Kidney (tissue), 13 donors: ENCODE measurements at regions not wholly inside any gene's neighbourhood (a gene's known extent, or its start where the extent isn't known, plus 50 kb on each side); places are given as distances from the start of the nearest gene placed in this dataset.

ENCODE experiments used
- DNase-seq, 5 donors: peaks; one replicate each; pipeline ENCODE4 v3.0.0-alpha.2; 2013 to 2020
- FAIRE-seq: peaks from 2 replicates; lab custom pipeline; 2012; peaks lifted over from hg19 to GRCh38; lab: Jason Lieb, UNC
- H3K27ac ChIP-seq, 2 donors: one replicate each; pipeline ENCODE4 v1.7.0; 2013; ENCODE audit warnings: low read depth in 2 of 2, low read length in 2 of 2, inconsistent platforms in 1 of 2
- H3K27me3 ChIP-seq: one replicate; pipeline ENCODE4 v1.7.1; 2013; ENCODE audit warnings: low read length, inconsistent platforms; ENCODE audit not compliant: control insufficient read depth, insufficient read depth
- H3K36me3 ChIP-seq, 3 donors: one replicate each; pipeline versions ENCODE4 v1.7.0 to v1.7.1; 2013; ENCODE audit warnings: low read length in 3 of 3, control low read depth in 1 of 3, inconsistent platforms in 1 of 3; ENCODE audit not compliant: insufficient read depth in 3 of 3, control insufficient read depth in 2 of 3
- H3K4me1 ChIP-seq, 3 donors: one replicate each; pipeline versions ENCODE4 v1.7.0 to v1.7.1; 2013; ENCODE audit warnings: low read length in 3 of 3, inconsistent platforms in 1 of 3, low read depth in 1 of 3; ENCODE audit not compliant: control insufficient read depth in 2 of 3, insufficient read depth in 2 of 3
- H3K4me3 ChIP-seq, 3 donors: one replicate each; pipeline versions ENCODE4 v1.7.0 to v1.8.1; 2013; ENCODE audit warnings: low read length in 3 of 3, control low read depth in 1 of 3, inconsistent platforms in 1 of 3
- H3K9ac ChIP-seq, 3 donors: one replicate each; pipeline versions ENCODE4 v1.7.0 to v1.7.1; 2013; ENCODE audit warnings: low read length in 3 of 3, control low read depth in 1 of 3, inconsistent platforms in 1 of 3
- H3K9me3 ChIP-seq, 3 donors: one replicate each; pipeline versions ENCODE4 v1.7.0 to v1.7.1; 2013; ENCODE audit warnings: low read length in 3 of 3, control low read depth in 1 of 3, inconsistent platforms in 1 of 3; ENCODE audit not compliant: control insufficient read depth in 2 of 3, insufficient read depth in 1 of 3
- CTCF ChIP-seq: IDR thresholded peaks from 3 replicates; pipeline ENCODE4 v1.5.1; 2012; ENCODE audit warnings: mild to moderate bottlenecking, moderate library complexity, borderline replicate concordance; ENCODE audit not compliant: insufficient read depth; ENCODE audit errors: extremely low read depth
- intact Hi-C: fragments of 100-400 bp; cut with DNase I; formaldehyde crosslinking; loops from one replicate; pipeline ENCODE4 v1.11.1; 2022
- donor health status: control.
- donor health status: control.
- donor health status: control.
- donor health status: control.
- donor health status: control.
- donor health status: DM: yes; HTN: yes; CAD: no.
- donor health status: Normal renal cell carcinoma (clear cell type).

- TF ChIP-seq CTCF: no peak
- Histone ChIP-seq H3K27ac (no peak overlapping the region), H3K9ac (no peak overlapping the region), H3K4me3 (no peak overlapping the region), H3K36me3 (no peaks in the 10 kb centered on the region), H3K9me3 (no peaks in the 10 kb centered on the region), H3K4me1 (no peaks in the 10 kb centered on the region), H3K27me3 (no peaks in the 10 kb centered on the region)
- intact Hi-C loops: no loop called here
- no peak for DNase-seq
- no peak for FAIRE-seq
Observed at GRCh38 chr5:53360811-53361210, 119.6 kb upstream of the FST start.

GRCh38 chr5:53361708-53362107 is 118.7 kb upstream of the FST start:
- FAIRE-seq (no peak), DNase-seq (no peak)
- no peak overlapping the region for H3K4me3 ChIP-seq
- intact Hi-C loops: no loop called here
- no peaks in the 10 kb centered on the region for H3K36me3 ChIP-seq
- H3K9ac ChIP-seq: no peak overlapping the region
- no peaks in the 10 kb centered on the region for H3K27me3 ChIP-seq
- TF ChIP-seq CTCF: no peak
- no peaks in the 10 kb centered on the region for H3K4me1 ChIP-seq
- H3K27ac ChIP-seq: no peak overlapping the region
- no peaks in the 10 kb centered on the region for H3K9me3 ChIP-seq

GRCh38 chr5:53362521-53362941 is 117.9 kb upstream of the FST start:
- Histone ChIP-seq H3K36me3 (no peaks in the 10 kb centered on the region), H3K9ac (no peak overlapping the region), H3K27me3 (no peaks in the 10 kb centered on the region), H3K9me3 (no peaks in the 10 kb centered on the region), H3K4me1 (no peaks in the 10 kb centered on the region), H3K4me3 (no peak overlapping the region), H3K27ac (no peak overlapping the region)
- FAIRE-seq (no peak), DNase-seq (no peak)
- TF ChIP-seq CTCF: no peak
- intact Hi-C loops: no loop called here

GRCh38 chr5:53364061-53364460 is 116.4 kb upstream of the FST start:
- H3K4me1 ChIP-seq: no peaks in the 10 kb centered on the region
- H3K9ac ChIP-seq: no peak overlapping the region
- H3K27ac ChIP-seq: no peak overlapping the region
- H3K9me3 ChIP-seq: no peaks in the 10 kb centered on the region
- H3K4me3 ChIP-seq: no peak overlapping the region
- no peaks in the 10 kb centered on the region for H3K36me3 ChIP-seq
- intact Hi-C loops: no loop called here
- FAIRE-seq (no peak), DNase-seq (no peak)
- TF ChIP-seq CTCF: no peak
- no peaks in the 10 kb centered on the region for H3K27me3 ChIP-seq
